GM12873 (cell line): ENCODE measurements at regions not wholly inside any gene's neighbourhood (a gene's known extent, or its start where the extent isn't known, plus 50 kb on each side); places are given as distances from the start of the nearest gene placed in this dataset.

Experiments used
- TF ChIP-seq, protein P1 (sequence below): IDR thresholded peaks from 2 replicates; pipeline ENCODE4 v1.5.1; 2012; ENCODE audit warnings: low read depth, mild to moderate bottlenecking, moderate library complexity, low read length, control low read depth; ENCODE audit not compliant: insufficient read depth; ENCODE audit errors: missing control alignments

DNA sequence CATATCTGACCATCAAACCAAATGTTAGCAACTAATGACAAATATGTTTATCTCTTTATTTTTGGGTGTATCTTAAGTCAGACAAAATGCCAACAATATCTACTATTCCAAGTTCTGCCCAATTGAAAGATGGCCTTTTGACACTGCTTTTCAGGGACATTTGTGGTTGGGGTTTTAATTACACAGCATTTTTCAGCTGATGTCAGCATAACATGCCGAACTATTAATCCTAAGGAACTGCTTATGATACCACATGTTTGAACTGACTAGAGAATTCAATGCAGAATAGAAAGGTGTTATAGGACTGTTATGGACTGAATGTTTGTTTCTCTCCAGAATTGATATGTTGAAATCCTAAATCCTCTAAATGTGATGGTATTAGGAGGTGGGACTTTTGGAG, 445.1 kb downstream of the TMA16 start:
- TF ChIP-seq, protein P1, sequence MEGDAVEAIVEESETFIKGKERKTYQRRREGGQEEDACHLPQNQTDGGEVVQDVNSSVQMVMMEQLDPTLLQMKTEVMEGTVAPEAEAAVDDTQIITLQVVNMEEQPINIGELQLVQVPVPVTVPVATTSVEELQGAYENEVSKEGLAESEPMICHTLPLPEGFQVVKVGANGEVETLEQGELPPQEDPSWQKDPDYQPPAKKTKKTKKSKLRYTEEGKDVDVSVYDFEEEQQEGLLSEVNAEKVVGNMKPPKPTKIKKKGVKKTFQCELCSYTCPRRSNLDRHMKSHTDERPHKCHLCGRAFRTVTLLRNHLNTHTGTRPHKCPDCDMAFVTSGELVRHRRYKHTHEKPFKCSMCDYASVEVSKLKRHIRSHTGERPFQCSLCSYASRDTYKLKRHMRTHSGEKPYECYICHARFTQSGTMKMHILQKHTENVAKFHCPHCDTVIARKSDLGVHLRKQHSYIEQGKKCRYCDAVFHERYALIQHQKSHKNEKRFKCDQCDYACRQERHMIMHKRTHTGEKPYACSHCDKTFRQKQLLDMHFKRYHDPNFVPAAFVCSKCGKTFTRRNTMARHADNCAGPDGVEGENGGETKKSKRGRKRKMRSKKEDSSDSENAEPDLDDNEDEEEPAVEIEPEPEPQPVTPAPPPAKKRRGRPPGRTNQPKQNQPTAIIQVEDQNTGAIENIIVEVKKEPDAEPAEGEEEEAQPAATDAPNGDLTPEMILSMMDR, result no peak

DNA sequence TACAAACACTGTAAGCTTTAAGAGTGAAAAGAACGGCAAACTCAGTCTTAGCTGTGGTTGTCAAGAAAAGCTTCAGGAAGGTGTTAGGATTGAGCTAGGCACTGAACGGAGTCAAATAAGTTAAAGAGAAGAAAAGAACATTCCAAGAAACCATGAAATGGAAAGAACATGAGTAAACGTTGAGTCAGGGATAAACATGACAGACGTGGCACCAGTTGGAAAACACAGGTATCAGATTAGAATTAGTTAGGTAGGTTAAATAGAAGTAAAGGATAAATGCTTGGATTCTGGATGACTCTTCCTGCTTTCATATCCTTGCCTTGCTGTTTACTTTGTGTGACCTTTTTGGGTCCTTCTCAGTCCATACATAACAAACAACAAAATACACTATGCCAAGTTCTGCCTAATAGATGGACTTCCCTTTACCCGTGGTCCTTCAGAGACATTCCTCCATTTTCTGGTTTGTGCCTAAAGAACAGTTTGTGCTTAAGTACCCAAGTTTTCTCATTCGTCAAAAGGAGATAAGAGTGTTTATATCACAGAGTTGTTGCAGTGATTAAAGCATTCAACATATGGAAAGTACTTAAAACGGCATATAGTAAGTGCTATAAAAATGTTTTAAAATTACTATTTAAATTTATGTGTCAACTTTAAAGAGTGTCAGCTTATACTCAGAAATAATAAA, 446.9 kb downstream of the TMA16 start:
- TF ChIP-seq, protein P1, result no peak

DNA sequence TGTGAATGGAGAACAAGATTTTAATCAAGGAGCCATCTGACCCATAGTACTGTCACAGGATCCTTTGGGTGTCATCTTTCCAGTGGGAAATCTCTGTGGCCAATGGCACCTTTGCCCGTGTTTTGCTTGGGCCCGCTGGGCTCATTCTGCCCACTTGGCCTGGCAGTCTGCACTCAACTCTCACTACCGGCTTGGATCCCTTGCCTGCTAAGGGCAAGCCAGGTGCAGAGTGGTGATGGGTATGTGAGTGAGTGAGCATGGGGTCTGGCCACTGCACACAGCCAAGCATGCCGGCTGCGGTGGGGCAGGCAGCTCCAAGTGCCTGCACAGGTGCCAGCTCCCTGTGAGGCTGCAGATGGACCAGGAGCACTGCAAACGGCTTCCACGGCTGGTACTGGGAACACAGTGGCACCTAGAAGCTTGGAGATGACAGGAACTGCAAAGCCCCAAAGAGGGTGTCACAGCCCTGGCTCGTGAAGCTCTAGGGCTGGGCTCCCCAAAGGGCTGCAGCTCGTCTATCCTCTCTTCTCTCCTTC, 454.5 kb downstream of the TMA16 start:
- TF ChIP-seq, protein P1, result no peak

DNA sequence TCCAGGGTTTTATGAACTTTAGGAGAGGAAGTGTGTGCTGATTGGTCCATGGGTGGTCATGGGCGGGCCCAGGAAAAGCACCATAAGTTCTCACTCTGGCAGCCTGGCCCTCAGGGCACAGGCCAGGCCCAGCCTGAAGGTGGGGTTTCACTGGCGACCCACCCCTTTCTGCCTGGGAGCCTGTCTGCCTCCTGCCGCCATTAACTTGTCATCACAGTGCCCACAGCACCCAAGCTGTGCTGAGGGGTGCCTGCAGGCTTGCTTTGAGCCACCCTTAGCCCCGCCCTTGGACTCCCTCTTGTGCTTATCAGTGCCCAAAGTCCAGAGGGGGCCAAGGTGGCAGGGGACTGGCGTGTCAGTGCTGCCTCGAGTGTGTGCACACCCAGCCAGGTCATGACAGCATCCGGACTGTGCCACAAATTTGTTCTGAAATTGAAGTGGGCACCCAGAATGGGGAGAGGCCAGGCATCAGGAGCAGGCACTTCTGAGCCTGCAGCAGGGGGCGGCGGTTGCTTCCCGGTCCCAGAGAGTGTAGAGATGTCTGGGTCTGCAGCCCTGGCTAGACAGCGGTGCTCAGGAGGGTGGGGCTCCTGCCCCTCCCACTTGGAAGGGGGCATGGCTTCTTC, 455.6 kb downstream of the TMA16 start:
- TF ChIP-seq, protein P1, result no peak

DNA sequence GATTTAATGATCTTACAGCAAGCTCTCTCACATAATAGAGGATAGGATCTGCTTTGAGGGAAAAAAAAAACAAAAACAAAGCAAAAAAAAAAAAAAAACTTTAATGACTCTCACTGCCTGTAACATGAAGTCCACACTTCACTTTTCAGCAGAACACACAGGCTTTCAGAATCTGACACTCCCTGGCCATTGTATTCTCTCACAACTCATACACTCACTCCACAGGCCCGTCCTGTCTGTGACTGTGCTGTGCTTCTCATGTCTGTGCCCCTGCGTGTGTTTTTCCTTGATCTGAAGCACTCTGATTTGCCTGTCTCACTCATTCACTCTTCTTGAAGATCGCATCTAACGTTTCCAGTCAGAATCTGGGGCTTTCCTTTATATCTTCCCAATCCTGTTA, 460.8 kb downstream of the TMA16 start:
- TF ChIP-seq, protein P1, result no peak

DNA sequence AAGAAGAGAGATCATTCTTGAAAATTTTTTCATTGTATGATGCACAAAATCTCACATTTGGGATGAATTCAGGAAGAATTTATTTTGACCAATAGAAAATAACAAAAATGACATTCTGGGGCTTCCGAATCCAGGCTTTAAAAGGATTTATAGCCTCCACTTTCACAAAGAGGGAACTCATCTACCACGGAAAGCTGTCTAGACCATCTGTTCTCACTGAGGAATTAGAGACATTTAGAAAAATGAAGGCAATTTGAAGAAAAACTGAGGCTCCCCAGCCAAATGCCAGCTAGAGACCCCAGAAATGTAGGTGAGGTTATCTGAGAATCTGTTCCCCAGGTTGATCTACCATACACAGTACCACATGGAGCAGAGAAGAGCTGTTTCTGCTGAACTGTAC, 464.3 kb downstream of the TMA16 start:
- TF ChIP-seq, protein P1, result no peak

DNA sequence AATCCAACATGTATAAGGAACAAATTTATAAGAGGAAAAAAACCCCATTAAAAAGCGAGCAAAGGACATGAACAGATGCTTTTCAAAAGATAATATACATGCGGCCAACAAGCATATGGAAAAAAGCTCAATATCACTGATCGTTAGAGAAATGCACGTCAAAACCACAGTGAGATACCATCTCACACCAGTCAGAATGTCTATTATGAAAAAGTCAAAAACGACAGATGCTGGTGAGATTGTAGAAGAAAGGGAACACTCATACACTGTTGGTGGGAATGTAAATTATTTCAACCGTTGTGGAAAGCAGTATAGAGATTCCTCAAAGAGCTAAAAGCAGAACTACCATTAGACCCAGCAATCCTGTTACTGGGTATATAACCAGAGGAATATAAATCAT, 465.4 kb downstream of the TMA16 start:
- TF ChIP-seq, protein P1, result no peak
